Tibial artery (tissue), 4 donors: ENCODE measurements at regions not wholly inside any gene's neighbourhood (a gene's known extent, or its start where the extent isn't known, plus 50 kb on each side); places are given as distances from the start of the nearest gene placed in this dataset.

ENCODE experiments used
- DNase-seq, 2 donors: peaks; one replicate each; pipeline ENCODE4 v3.0.0-alpha.2; 2019
- H3K27ac ChIP-seq, 2 donors: fragments of 200-600 bp; sonication (generic) in 1 of 2; 1 replicate in 1 of 2; 2 replicates in 1 of 2; pipeline ENCODE4 v1.5.1; 2018 to 2019; ENCODE audit warnings: mild to moderate bottlenecking in 1 of 2
- H3K27me3 ChIP-seq, 2 donors: fragments of 200-600 bp; sonication (generic) in 1 of 2; one replicate each; pipeline versions ENCODE4 v1.5.1 to v1.6.0; 2016 to 2019
- H3K36me3 ChIP-seq, 3 donors: fragments of 200-600 bp; sonication (generic) in 2 of 3; one replicate each; pipeline ENCODE4 v1.5.1; 2016 to 2019; ENCODE audit warnings: mild to moderate bottlenecking in 2 of 3
- H3K4me1 ChIP-seq, 4 donors: fragments of 200-600 bp; sonication (generic) in 2 of 4; 1 replicate in 3 of 4; 2 replicates in 1 of 4; pipeline ENCODE4 v1.5.1; 2016 to 2019
- H3K4me3 ChIP-seq, 2 donors: fragments of 200-600 bp; sonication (generic) in 1 of 2; 1 replicate in 1 of 2; 2 replicates in 1 of 2; pipeline ENCODE4 v1.5.1; 2018 to 2019; ENCODE audit warnings: mild to moderate bottlenecking in 2 of 2
- H3K9me3 ChIP-seq, 3 donors: fragments of 200-600 bp; sonication (generic) in 1 of 3; one replicate each; pipeline ENCODE4 v1.5.1; 2016 to 2019
- CTCF ChIP-seq, 2 experiments: fragments of 200-600 bp in 1 of 2; fragments of 450-650 bp in 1 of 2; IDR thresholded peaks; one replicate each; pipeline ENCODE4 v1.5.1; 2017 to 2019; ENCODE audit warnings: antibody characterized with exemption in 2 of 2, mild to moderate bottlenecking in 1 of 2, moderate library complexity in 1 of 2
- intact Hi-C: fragments of 100-400 bp; cut with DNase I; formaldehyde crosslinking; loops from one replicate; pipeline ENCODE4 v1.15.0; 2023; ENCODE audit warnings: low total_unique reads

- Histone ChIP-seq H3K27ac (no peak overlapping the region), H3K4me3 (no peak overlapping the region)
- intact Hi-C loops: no loop called here
Measured at GRCh38 chr12:14264778-14265177, 100.7 kb upstream of the ATF7IP start.

GRCh38 chr12:14268120-14268515 is 97.4 kb upstream of the ATF7IP start:
- no peaks in the 10 kb centered on the region for H3K4me1 ChIP-seq
- TF ChIP-seq CTCF (IDR thresholded peaks at IDR 0.05): no peak
- no peak overlapping the region for H3K4me3 ChIP-seq
- no peak overlapping the region for H3K27ac ChIP-seq
- H3K9me3 ChIP-seq: peaks cover 0 to 18% (median 9%) of the 10 kb centered on the region in 3 donors
- intact Hi-C loops: no loop called here
- no peak for DNase-seq
- no peaks in the 10 kb centered on the region for H3K27me3 ChIP-seq
- H3K36me3 ChIP-seq: no peaks in the 10 kb centered on the region

More at GRCh38 chr12:14264778-14265177, 100.7 kb upstream of the ATF7IP start:
- H3K9me3 ChIP-seq: peaks cover 0 to 12% (median 9%) of the 10 kb centered on the region in 3 donors
- DNase-seq: no peak
- H3K4me1 ChIP-seq: peaks cover 0 to 29% (median 11%) of the 10 kb centered on the region in 4 donors
- H3K36me3 ChIP-seq: no peaks in the 10 kb centered on the region
- TF ChIP-seq CTCF (IDR thresholded peaks at IDR 0.05): no peak
- H3K27me3 ChIP-seq: no peaks in the 10 kb centered on the region

- peaks cover 0 to 5% (median 0%) of the 10 kb centered on the region in 4 donors for H3K4me1 ChIP-seq
- H3K4me3 ChIP-seq: no peak overlapping the region
- no peaks in the 10 kb centered on the region for H3K27me3 ChIP-seq
- no peak for TF ChIP-seq CTCF (IDR thresholded peaks at IDR 0.05)
- H3K36me3 ChIP-seq: no peaks in the 10 kb centered on the region
- no peak overlapping the region for H3K27ac ChIP-seq
- H3K9me3 ChIP-seq: peaks cover 0 to 6% (median 0%) of the 10 kb centered on the region in 3 donors
- intact Hi-C loops: no loop called here
- no peak for DNase-seq
Measured at GRCh38 chr12:14270392-14270791, 95.1 kb upstream of the ATF7IP start.

GRCh38 chr12:14272956-14273912 is 92.2 kb upstream of the ATF7IP start:
- no peaks in the 10 kb centered on the region for H3K36me3 ChIP-seq
- H3K9me3 ChIP-seq: peaks cover 0 to 6% (median 0%) of the 10 kb centered on the region in 3 donors
- H3K27me3 ChIP-seq: no peaks in the 10 kb centered on the region
- DNase-seq: no peak
- H3K27ac ChIP-seq: no peak overlapping the region
- peaks cover 0 to 5% (median 0%) of the 10 kb centered on the region in 4 donors for H3K4me1 ChIP-seq
- TF ChIP-seq CTCF (IDR thresholded peaks at IDR 0.05): no peak
- no peak overlapping the region for H3K4me3 ChIP-seq
- intact Hi-C loops: no loop called here

- Histone ChIP-seq H3K4me3 (no peak overlapping the region), H3K27ac (no peak overlapping the region)
- intact Hi-C loops: no loop called here
Measured at GRCh38 chr12:14273913-14274311, 91.6 kb upstream of the ATF7IP start.

More at GRCh38 chr12:14273913-14274311, 91.6 kb upstream of the ATF7IP start:
- H3K27me3 ChIP-seq: no peaks in the 10 kb centered on the region
- peaks cover 0 to 6% (median 0%) of the 10 kb centered on the region in 3 donors for H3K9me3 ChIP-seq
- TF ChIP-seq CTCF (IDR thresholded peaks at IDR 0.05): no peak
- no peak for DNase-seq
- peaks cover 0 to 5% (median 0%) of the 10 kb centered on the region in 4 donors for H3K4me1 ChIP-seq
- H3K36me3 ChIP-seq: no peaks in the 10 kb centered on the region
